Left lung (tissue), 4 donors: ENCODE measurements at regions not wholly inside any gene's neighbourhood (a gene's known extent, or its start where the extent isn't known, plus 50 kb on each side); places are given as distances from the start of the nearest gene placed in this dataset.

Experiments used
- ATAC-seq: fragments of 200-7000 bp; cut with Tn5 transposase; one replicate; pipeline ENCODE4 v1.9.1; 2020; ENCODE audit warnings: moderate library complexity
- DNase-seq, 4 donors: peaks; one replicate each; pipeline ENCODE4 v3.0.0-alpha.2; 2013 to 2020
- H3K27ac ChIP-seq, 2 donors: fragments of 200-600 bp; sonication (generic) in 1 of 2; one replicate each; pipeline versions ENCODE4 v1.5.0 to v1.8.0; 2020 to 2021
- H3K27me3 ChIP-seq, 2 donors: fragments of 200-600 bp; sonication (generic) in 1 of 2; one replicate each; pipeline versions ENCODE4 v1.5.0 to v1.8.0; 2020 to 2021
- H3K36me3 ChIP-seq, 2 donors: fragments of 200-600 bp; sonication (generic) in 1 of 2; one replicate each; pipeline versions ENCODE4 v1.5.0 to v1.8.0; 2020 to 2021
- H3K4me1 ChIP-seq, 2 donors: fragments of 200-600 bp; one replicate each; pipeline ENCODE4 v1.8.0; 2021
- H3K4me3 ChIP-seq, 2 donors: fragments of 200-600 bp; sonication (generic) in 1 of 2; one replicate each; pipeline versions ENCODE4 v1.5.0 to v1.8.0; 2020 to 2021; ENCODE audit warnings: mild to moderate bottlenecking in 1 of 2
- H3K9me3 ChIP-seq, 2 donors: fragments of 200-600 bp; sonication (generic) in 1 of 2; one replicate each; pipeline versions ENCODE4 v1.5.0 to v1.8.0; 2020 to 2021
- intact Hi-C, 2 donors: fragments of 100-400 bp; cut with DNase I; formaldehyde crosslinking; loops; one replicate each; pipeline versions ENCODE4 v1.11.2 to v1.14.2; 2022
- TF ChIP-seq, protein P1 (sequence below), 2 donors: fragments of 200-600 bp; sonication (generic) in 1 of 2; IDR thresholded peaks; one replicate each; pipeline versions ENCODE4 v1.5.0 to v1.8.0; 2021; ENCODE audit warnings: antibody characterized with exemption in 2 of 2
- donor health status: DM: no; HTN: yes; CAD: no.
- donor health status: DM: no; HTN: no; CAD: no.

DNA sequence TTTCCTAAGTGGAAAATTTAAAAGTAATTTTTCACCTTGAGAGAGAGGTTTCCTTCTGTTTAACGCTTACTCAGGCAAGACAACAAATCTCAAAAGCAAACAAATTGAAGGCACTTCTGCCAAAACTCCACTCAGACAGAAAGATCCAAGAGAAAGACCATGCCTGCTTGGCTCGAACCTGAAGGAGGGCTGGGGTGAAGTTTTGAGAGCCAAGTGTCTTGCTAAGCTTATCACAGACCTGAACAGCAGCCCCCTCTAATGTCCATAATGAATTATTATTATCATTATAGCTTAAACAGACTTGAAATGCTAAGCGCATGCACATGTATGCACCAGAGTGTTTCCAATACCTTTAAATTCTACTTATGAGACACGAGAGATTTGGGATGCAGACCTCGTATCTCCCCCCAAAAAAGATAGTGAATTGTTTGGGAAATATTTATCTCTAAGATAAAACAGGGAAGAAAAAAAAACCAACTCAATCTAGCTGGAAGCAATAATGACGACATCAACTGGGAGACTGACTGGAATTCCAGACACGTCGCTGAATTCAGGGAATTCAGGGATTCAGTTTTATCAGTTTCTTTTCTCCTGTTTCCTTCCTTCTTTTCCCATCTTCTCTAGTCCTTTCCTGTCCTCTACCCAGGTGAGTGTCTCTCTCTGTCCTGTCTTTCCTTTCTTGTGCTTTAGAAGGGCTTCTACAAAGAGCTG, 473.2 kb downstream of the RBFOX1 start:
- no peaks in the 10 kb centered on the region for H3K27me3 ChIP-seq
- no peaks in the 10 kb centered on the region for H3K9me3 ChIP-seq
- H3K4me1 ChIP-seq: no peaks in the 10 kb centered on the region
- H3K27ac ChIP-seq: no peak overlapping the region
- no peaks in the 10 kb centered on the region for H3K36me3 ChIP-seq
- intact Hi-C loops: no loop called here
- ATAC-seq (no peak), DNase-seq (no peak)
- TF ChIP-seq, protein P1, sequence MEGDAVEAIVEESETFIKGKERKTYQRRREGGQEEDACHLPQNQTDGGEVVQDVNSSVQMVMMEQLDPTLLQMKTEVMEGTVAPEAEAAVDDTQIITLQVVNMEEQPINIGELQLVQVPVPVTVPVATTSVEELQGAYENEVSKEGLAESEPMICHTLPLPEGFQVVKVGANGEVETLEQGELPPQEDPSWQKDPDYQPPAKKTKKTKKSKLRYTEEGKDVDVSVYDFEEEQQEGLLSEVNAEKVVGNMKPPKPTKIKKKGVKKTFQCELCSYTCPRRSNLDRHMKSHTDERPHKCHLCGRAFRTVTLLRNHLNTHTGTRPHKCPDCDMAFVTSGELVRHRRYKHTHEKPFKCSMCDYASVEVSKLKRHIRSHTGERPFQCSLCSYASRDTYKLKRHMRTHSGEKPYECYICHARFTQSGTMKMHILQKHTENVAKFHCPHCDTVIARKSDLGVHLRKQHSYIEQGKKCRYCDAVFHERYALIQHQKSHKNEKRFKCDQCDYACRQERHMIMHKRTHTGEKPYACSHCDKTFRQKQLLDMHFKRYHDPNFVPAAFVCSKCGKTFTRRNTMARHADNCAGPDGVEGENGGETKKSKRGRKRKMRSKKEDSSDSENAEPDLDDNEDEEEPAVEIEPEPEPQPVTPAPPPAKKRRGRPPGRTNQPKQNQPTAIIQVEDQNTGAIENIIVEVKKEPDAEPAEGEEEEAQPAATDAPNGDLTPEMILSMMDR (IDR thresholded peaks at IDR 0.05): no peak
- no peak overlapping the region for H3K4me3 ChIP-seq

- Histone ChIP-seq H3K27ac (no peak overlapping the region), H3K36me3 (no peaks in the 10 kb centered on the region), H3K4me3 (no peak overlapping the region), H3K27me3 (no peaks in the 10 kb centered on the region), H3K9me3 (no peaks in the 10 kb centered on the region), H3K4me1 (no peaks in the 10 kb centered on the region)
- TF ChIP-seq, protein P1 (IDR thresholded peaks at IDR 0.05): no peak
- ATAC-seq (no peak), DNase-seq (no peak)
- intact Hi-C loops: no loop called here
Measured at GRCh38 chr16:7804635-7805195, 472.1 kb downstream of the RBFOX1 start.

GRCh38 chr16:7792346-7792745, 459.7 kb downstream of the RBFOX1 start:
- ATAC-seq (no peak), DNase-seq (no peak)
- intact Hi-C loops: no loop called here
- no peak overlapping the region for H3K4me3 ChIP-seq
- H3K36me3 ChIP-seq: no peaks in the 10 kb centered on the region
- H3K9me3 ChIP-seq: no peaks in the 10 kb centered on the region
- TF ChIP-seq, protein P1 (IDR thresholded peaks at IDR 0.05): no peak
- no peak overlapping the region for H3K27ac ChIP-seq
- no peaks in the 10 kb centered on the region for H3K4me1 ChIP-seq
- H3K27me3 ChIP-seq: no peaks in the 10 kb centered on the region

- H3K9me3 ChIP-seq: no peaks in the 10 kb centered on the region
- intact Hi-C loops: no loop called here
- H3K4me1 ChIP-seq: no peaks in the 10 kb centered on the region
- H3K4me3 ChIP-seq: no peak overlapping the region
- ATAC-seq (no peak), DNase-seq (no peak)
- H3K27me3 ChIP-seq: no peaks in the 10 kb centered on the region
- H3K36me3 ChIP-seq: no peaks in the 10 kb centered on the region
- TF ChIP-seq, protein P1 (IDR thresholded peaks at IDR 0.05): no peak
- H3K27ac ChIP-seq: no peak overlapping the region
Measured at GRCh38 chr16:7791028-7791590, 458.5 kb downstream of the RBFOX1 start.

DNA sequence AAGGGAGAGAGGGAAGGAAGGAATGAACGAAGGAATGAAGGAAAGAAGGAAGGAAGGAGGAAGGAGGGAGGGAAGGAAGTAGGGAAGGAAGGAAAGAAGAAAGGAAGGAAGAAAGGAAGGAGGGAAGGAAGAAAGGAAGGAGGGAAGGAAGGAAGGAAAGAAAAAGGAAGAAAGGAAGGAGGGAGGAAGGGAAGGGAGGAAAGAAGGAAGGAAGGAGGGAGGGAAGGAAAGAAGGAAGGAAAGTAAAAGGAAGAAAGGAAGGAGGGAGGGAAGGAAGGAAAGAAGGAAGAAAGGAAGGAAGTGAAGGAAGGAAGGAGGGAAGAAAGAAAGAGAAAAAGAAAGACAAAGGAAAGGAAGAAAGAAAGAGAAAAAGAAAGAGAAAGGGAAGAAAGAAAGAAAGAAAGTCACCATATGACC, 442.4 kb downstream of the RBFOX1 start:
- Histone ChIP-seq H3K27me3 (no peaks in the 10 kb centered on the region), H3K36me3 (no peaks in the 10 kb centered on the region), H3K4me3 (no peak overlapping the region), H3K4me1 (no peaks in the 10 kb centered on the region), H3K9me3 (peaks cover 0 to 22% of the 10 kb centered on the region in 2 donors), H3K27ac (no peak overlapping the region)
- ATAC-seq (no peak), DNase-seq (no peak)
- TF ChIP-seq, protein P1 (IDR thresholded peaks at IDR 0.05): no peak
- intact Hi-C loops: no loop called here
